ENCODE measurements at regions not wholly inside any gene's neighbourhood (a gene's known extent, or its start where the extent isn't known, plus 50 kb on each side); places are given as distances from the start of the nearest gene placed in this dataset.

DNA sequence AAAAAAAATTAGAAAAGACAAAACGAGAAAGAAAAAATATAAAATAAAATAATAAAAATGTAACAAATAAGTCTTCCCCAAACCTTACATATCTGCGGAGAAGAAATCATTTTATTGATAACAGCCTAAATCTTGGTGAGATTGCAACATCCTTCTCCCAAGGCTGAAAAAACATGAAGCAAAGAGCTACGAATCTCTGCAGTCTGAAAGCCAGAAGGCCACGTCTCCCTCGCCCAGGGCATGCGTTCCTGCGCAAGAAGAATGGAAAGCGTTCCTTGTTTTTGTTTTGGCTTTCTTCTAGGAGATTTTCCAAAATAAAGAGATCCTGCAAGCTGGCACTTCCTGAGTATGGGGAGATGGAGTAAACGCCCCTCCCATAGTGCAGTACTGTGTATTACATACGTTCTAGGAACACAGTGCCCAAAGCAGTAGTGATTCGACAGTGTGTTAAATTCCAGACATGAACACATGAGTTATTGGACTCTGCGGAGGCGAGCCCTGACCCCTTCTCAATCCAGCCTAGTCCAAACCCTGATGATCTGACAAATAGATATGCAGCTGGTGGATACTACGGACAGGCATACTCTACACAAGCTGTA, 126.7 kb upstream of the RREB1 start:
- intact Hi-C loops (cut with DNase I, micrococcal nuclease), result no loop called here
- H3K9me3 ChIP-seq, result no peaks in the 10 kb centered on the region
- no peaks in the 10 kb centered on the region for H3K4me1 ChIP-seq (ENCODE audit: low read depth)
- no peak overlapping the region for H3K4me3 ChIP-seq
- ATAC-seq (no peak), DNase-seq (no peak)
- no peaks in the 10 kb centered on the region for H3K36me3 ChIP-seq (ENCODE audit: low read depth)
- TF ChIP-seq, protein P1, sequence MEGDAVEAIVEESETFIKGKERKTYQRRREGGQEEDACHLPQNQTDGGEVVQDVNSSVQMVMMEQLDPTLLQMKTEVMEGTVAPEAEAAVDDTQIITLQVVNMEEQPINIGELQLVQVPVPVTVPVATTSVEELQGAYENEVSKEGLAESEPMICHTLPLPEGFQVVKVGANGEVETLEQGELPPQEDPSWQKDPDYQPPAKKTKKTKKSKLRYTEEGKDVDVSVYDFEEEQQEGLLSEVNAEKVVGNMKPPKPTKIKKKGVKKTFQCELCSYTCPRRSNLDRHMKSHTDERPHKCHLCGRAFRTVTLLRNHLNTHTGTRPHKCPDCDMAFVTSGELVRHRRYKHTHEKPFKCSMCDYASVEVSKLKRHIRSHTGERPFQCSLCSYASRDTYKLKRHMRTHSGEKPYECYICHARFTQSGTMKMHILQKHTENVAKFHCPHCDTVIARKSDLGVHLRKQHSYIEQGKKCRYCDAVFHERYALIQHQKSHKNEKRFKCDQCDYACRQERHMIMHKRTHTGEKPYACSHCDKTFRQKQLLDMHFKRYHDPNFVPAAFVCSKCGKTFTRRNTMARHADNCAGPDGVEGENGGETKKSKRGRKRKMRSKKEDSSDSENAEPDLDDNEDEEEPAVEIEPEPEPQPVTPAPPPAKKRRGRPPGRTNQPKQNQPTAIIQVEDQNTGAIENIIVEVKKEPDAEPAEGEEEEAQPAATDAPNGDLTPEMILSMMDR (IDR thresholded peaks at IDR 0.05), result no peak

DNA sequence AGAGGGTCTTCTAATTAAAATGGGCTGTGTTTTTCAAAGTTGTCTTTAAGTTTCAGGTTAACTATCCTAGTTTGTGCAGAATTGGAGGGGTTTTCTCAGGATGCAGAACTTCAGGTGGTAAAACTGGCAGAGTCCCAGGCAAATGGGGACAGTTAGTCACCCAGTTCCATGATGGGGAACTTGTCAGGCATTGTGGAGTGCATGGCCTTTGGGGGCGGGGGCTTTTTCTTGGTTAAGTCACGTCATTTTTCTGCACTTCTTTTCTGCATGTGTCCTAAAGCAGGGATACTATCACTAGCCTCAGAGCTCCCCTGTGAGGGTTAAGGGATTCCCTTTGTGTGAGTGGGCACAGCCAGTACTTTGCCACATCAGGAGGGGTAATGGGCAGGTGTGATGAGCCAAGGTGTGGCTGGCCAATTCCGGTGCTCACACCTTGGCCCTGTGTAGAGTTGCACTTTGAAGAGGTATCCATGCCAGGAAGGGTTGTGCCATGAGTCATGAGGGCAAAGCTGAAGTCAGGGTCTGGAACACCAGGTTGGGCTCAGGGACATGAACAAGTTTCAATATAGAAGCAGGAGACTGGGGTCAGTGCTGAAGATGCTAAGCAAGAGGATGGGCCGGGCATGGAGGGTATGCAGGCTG, 126.0 kb upstream of the RREB1 start:
- Histone ChIP-seq H3K9me3 (no peaks in the 10 kb centered on the region), H3K4me3 (no peak overlapping the region), H3K36me3 (ENCODE audit: low read depth) (no peaks in the 10 kb centered on the region), H3K4me1 (ENCODE audit: low read depth) (no peaks in the 10 kb centered on the region)
- TF ChIP-seq, protein P1 (IDR thresholded peaks at IDR 0.05), result no peak
- peak; percentile 36 for ATAC-seq
- intact Hi-C loops (cut with DNase I, micrococcal nuclease), result no loop called here
- DNase-seq, result no peak

DNA sequence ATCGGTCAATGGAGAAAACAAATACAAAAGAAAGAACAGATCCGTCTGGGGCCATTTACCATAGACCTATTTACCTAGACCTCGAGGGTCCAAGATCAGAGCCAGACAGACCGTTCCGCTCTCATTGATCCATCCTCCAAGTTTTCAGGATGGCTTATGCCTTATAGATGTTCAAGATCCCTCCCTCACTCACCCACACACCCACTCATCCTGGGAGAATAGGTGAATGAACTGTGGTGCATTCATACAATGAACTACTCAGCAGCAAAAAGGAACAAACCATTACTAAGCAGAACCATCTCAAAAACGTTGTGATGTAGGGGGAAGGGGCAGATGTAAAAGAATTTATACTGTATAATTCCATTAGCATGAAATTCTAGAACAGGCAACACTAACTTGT, 125.1 kb upstream of the RREB1 start:
- Histone ChIP-seq H3K4me1 (ENCODE audit: low read depth) (no peaks in the 10 kb centered on the region), H3K4me3 (no peak overlapping the region), H3K9me3 (no peaks in the 10 kb centered on the region), H3K36me3 (ENCODE audit: low read depth) (no peaks in the 10 kb centered on the region)
- TF ChIP-seq, protein P1 (IDR thresholded peaks at IDR 0.05), result no peak
- ATAC-seq (no peak), DNase-seq (no peak)
- intact Hi-C loops (cut with DNase I, micrococcal nuclease), result no loop called here

DNA sequence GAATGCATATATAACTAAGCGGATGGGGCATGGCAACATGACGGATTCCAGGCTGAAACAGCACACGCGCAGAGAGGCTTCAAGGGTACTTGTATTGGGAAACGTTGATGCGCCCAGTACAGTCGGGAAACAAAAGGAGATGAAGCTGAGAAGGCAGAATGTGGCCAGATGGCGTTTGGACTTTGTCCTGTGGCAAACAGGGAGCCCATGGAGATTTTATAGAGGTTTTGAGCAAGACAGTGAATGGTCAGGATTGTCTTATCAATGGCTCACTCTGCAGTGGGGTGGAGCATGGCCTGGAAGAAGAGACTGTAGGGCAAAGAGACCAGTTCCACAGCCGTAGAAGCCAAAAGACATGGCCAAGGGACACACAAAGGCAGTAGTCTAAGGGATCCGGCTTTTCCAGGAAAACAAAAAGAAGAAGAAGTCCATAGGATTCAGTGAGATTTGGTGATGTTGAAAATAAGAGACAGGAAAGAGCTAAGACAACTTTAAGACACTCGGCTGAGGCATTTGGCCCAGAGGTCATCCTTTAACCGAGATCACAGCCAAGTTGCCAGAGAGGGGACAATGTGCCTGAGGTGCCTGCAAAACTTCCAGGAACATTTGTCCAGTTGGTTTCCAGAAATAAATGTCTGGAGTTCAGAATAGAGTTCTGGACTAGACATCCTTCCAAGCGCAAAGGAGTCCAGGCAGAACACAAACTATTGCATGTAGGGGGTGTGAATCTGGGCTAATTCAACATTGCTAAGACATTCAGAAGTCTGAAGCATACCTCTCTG, 123.0 kb upstream of the RREB1 start:
- TF ChIP-seq, protein P1 (IDR thresholded peaks at IDR 0.05), result no peak
- ATAC-seq, result peak; percentile 93
- H3K4me3 ChIP-seq, result no peak overlapping the region
- intact Hi-C loops (cut with DNase I, micrococcal nuclease), result no loop called here
- no peaks in the 10 kb centered on the region for H3K4me1 ChIP-seq (ENCODE audit: low read depth)
- H3K36me3 ChIP-seq (ENCODE audit: low read depth), result no peaks in the 10 kb centered on the region
- DNase-seq, result peak in 2 of 3 donors; percentile 50 to 65
- no peaks in the 10 kb centered on the region for H3K9me3 ChIP-seq

DNA sequence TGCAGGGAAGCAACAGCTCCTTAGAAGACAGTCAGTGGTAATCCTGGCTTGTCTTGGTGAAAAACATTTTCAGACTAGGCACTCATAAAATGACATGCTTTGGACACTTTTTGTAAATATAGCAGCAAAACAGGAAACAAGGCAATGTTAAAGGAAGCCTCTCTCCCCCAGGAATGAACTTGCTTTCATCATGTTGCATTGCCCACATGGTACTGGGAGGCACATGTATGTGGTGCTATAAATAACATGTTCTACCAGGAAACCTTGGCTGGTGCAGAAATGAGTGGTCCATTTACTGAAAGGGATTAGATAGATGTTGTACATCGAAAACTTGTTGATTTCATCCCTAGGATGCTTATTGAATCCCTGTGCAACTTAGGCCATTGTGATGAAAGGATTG, 121.4 kb upstream of the RREB1 start:
- intact Hi-C loops (cut with DNase I, micrococcal nuclease), result no loop called here
- TF ChIP-seq, protein P1 (IDR thresholded peaks at IDR 0.05), result no peak
- Histone ChIP-seq H3K9me3 (no peaks in the 10 kb centered on the region), H3K4me3 (no peak overlapping the region), H3K4me1 (ENCODE audit: low read depth) (no peaks in the 10 kb centered on the region), H3K36me3 (ENCODE audit: low read depth) (no peaks in the 10 kb centered on the region)
- DNase-seq, result no peak
- no peak for ATAC-seq
